ENCODE measurements at regions not wholly inside any gene's neighbourhood (a gene's known extent, or its start where the extent isn't known, plus 50 kb on each side); places are given as distances from the start of the nearest gene placed in this dataset.
A peak's percentile ranks its signal among the peaks of the same experiment; 100 is the strongest.
"Not testable (repeated sequence)": the region's sequence is repeated elsewhere in the genome, so short reads cannot be mapped to it uniquely, and the experiment has no call there.

DNA sequence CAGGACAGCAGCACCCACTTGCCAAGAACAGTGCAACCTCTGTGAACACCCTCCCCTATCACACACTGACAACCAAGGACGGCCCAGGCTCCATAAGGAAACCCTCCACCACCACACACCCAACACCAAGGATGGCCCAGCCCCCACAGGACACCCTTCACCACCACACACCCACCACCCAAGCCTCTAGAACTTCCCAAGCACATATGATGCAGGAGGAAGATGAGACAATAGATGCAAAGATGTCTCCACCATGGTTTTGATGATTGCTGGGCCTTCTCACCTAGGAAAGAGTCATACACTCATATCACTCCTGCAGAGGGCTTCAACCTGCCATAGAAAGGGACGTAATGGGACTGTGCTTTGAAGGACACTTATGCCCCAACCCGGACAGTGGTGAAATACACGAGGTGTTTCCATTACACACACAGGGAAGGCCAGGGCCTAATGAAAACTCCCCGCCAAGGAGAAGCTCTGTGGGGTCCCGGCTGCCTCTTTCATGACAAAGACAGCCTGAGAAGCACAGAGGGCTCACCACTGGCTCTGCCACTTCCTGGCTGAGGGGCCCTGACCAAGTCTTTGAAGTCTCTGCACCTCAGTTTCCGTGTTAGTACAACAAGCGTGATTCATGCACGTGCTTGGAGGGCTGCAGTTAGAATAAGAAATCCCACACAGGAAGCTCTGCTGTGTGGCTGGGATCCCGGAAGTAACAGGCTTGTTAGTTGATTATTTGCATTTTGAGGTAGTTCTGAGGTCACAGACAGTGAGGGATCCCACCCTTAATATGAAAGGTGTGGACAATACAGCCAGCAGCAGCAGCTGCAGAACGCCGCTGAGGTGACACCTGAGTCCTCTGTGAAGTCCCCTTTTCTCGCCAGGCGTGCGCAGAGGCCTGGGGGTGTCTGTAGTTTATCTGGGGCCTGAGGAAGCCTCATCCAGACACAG lies 61.9 kb upstream of the ATP12A start:
- DNase-seq: no peak

DNA sequence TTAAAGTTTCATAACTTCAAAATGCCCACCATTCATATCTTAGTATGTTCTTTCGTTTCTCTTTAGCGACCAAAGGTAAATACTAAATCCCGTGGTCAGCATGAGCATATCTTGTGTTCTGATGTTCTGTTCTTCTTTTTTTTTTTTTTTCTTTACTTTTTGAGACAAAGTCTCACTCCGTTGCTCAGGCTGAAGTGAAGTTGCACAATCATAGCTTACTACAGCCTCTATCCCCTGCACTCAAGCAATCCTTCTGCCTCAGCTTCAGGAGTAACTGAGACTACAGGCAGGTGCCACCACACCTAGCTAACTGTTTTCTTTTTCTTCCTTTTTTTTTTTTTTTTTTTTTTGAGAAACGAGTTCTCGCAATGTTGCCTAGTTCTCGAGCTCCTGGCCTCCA lies 60.9 kb upstream of the ATP12A start:
- DNase-seq: no peak

DNA sequence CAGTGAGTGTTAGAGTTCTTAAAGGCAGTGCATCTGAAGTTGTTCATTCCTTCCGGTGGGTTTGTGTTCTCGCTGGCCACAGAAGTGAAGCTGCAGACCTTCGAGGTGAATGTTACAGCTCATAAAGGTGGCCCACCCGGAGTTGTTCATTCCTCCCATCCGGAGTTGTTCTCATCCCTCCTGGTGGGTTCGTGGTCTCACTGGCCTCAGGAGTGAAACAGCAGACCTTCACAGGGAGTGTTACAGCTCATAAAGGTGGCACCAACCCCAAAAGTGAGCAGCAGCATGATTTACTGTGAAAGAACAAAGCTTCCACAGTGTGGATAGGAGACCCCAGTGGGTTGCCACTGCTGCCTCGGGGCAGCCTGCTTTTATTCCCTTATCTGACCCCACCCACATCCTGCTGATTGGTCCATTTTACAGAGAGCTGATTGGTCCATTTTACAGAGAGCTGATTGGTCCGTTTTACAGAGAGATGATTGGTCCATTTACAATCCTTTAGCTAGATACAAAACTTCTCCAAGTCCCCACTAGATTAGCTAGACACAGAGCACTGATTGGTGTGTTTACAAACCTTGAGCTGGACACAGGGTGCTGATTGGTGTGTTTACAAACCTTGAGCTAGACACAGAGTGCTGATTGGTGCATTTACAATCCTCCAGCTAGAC lies 57.6 kb upstream of the ATP12A start:
- not testable (repeated sequence) for DNase-seq

DNA sequence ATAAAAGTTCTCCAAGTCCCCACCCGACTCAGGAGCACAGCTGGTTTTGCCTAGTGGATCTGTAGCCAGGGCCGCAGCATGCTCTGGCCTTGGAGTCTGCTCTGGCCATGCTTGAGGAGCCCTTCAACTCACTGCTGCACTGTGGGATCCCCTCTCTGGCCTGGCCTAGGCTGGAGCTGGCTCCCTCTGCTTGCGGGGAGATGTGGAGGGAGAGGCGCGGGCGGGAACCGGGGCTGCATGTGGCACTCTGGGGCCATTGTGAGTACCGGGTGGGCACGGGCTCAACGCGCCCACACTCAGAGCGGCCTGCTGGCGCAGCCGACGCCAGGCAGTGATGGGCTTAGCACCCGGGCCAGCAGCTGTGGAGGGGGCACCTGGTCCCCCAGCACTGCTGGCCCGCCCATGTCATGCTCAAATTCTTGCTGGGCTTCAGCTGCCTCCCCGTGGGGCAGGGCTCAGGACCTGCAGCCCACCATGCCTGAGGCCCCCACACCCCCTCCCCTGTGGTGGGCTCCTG lies 57.0 kb upstream of the ATP12A start:
- no peak for DNase-seq

GRCh38 chr13:24624363-24624762 lies 55.8 kb upstream of the ATP12A start:
- no peak for DNase-seq

- DNase-seq: no peak
Measured at GRCh38 chr13:24624801-24625231, 55.4 kb upstream of the ATP12A start.

- no peak for DNase-seq
Measured at GRCh38 chr13:24625331-24625731, 54.9 kb upstream of the ATP12A start.

DNA sequence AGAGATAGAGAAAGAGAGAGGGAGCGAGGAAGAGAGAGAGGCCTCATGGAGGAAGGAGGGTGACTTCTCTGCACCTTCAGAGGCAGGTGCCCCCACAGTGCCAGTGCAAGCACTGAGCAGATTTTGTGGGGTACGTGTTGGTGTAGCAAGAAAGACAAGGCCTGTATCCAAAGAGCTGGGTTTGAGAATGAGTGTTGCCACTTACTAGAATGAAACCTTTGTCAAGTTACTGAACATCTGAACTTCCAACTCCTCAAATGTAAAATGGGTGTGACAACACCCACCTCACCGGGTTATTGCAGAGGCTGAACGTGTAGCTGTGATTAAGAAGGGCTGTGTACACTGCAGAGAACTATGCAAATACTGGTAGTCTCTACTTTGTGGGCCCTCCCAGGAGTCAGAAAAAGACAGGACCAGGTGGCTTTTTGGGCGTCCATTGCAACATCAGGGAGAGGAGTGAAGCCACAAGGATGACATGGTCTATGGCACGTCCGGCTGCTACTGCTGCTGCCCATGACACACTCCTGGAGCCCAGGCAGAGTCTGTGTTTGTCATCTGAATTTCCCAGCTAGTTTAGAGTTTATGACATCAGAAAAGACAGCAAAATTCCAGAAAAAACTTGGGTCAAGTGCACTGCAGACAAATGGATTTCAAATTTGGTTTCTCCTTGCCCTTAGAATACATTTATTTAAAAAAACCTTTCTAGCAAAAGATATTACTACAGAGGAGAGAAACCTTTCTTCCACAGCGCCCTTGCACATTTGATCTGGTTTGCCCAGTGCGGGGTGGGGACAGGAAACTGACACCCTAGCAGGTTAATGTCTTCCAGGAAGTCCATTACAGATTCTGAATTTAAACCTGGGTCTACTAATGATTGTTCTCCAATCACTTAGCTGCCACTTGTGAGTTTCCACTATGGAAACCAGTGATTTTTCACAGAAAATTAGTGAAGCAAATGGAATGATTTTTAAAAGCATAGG lies 54.0 kb upstream of the ATP12A start:
- DNase-seq: no peak

DNA sequence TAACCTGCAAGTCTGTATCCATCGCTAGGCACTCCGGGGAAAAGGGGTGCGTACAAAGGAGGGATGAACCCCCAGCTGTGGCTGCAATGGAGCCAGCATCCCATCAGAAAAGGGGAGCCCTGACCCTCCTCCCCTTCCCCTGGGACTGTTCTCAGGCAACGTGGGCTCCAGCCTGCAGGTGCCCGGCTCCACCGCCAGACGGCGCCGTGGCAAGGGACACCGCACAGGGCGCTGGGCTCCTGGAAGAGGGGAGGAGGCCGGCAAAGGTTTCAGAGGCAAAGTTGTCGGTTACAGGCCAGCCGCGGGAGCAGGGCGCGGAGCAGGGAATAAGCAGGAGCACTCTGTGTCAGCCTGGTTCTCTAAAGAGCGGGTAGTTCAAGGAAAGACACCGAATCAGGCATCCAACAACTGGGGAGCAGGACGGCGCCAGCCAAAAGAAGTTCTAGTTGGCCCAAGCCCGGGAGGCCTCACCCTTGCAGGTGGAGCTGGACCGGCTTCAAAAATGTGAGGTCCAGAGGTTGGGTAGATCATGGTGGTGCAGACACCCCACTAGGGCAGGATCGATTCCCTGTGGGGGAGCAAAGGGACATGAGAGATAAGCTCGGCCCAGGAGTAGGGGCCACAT lies 53.0 kb upstream of the ATP12A start:
- peak in 1 of 2 experiments; percentile 22 for DNase-seq

DNA sequence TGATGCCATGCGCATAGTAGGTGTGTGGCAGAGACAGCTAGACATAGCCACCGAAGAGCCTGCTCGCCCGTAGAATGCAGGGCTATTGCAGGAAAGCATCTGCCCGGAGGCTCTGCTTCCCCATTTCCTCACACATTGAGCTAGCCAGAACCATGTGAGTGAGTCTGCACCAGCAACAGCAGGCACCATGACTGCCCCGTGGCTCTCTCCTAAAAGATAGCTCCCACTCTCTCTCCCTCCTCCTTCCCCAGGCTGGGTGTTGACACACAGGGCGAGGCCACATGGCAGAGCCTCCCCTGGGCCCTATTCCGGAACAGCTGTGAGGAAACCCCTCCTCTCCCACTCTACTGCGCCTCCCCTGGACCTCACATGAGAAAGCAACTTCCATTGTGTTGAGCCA lies 52.3 kb upstream of the ATP12A start:
- DNase-seq: no peak

DNA sequence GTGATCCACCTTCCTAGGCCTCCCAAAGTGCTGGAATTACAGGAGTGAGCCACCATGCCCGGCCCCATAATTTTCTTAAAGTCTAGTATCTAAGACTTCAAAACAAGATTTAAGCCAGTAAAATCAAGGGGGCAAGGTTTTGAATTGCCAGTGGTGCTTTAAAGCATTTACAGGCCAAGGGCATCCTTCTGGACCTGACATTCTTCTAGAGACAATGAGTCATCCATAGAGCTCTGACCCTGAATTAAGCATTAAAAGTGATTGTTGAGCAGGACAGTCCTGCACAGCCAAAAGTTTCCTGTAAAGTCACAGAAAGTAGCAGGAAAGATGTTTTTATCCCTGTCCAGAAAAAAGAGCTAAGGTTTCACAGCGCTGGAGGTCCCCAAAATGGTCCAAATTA lies 50.9 kb upstream of the ATP12A start:
- no peak for DNase-seq

- DNase-seq: no peak
Measured at GRCh38 chr13:24630121-24630520, 50.1 kb upstream of the ATP12A start.
